ENCODE measurements at regions not wholly inside any gene's neighbourhood (a gene's known extent, or its start where the extent isn't known, plus 50 kb on each side); places are given as distances from the start of the nearest gene placed in this dataset.
"Not testable (repeated sequence)": the region's sequence is repeated elsewhere in the genome, so short reads cannot be mapped to it uniquely, and the experiment has no call there.

DNA sequence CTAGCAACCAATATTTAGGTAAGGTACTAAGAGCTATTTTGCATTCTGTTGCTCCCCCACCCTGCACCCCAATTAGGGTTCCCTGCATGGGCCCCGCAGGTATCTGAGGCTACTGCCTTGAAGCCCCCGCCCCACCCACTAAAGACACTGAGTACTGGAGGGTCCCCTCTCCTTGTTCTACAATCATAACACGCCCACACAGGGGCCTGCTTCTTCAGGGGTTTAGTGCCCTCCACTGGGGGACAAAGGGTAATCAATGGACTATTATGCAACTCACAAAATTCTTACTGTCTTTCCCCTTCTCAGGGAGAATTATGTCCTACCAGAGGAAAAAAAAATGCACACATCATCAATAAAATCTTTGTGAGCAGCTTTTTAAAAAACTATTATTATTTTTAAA is 113.1 kb downstream of the ATP6V0E2 start:
- TF ChIP-seq ZNF274 (IDR thresholded peaks at IDR 0.05; ENCODE audit: low read depth, low read length); YY1 (IDR thresholded peaks at IDR 0.05; ENCODE audit: insufficient read depth, insufficient read length): not testable (repeated sequence)
